Lower leg skin (tissue), 4 donors: ENCODE measurements at regions not wholly inside any gene's neighbourhood (a gene's known extent, or its start where the extent isn't known, plus 50 kb on each side); places are given as distances from the start of the nearest gene placed in this dataset.

ENCODE experiments used
- DNase-seq, 2 donors: peaks; one replicate each; pipeline ENCODE4 v3.0.0-alpha.2; 2019; ENCODE audit warnings: low spot score in 2 of 2
- H3K4me3 ChIP-seq: fragments of 200-600 bp; sonication (generic); 2 replicates; pipeline ENCODE4 v1.5.1; 2017; ENCODE audit warnings: mild to moderate bottlenecking, low read depth; ENCODE audit not compliant: poor library complexity, severe bottlenecking
- CTCF ChIP-seq, 3 donors: fragments of 450-650 bp; IDR thresholded peaks; one replicate each; pipeline ENCODE4 v1.5.1; 2016; ENCODE audit warnings: antibody characterized with exemption in 3 of 3, mild to moderate bottlenecking in 3 of 3, moderate library complexity in 2 of 3
- POLR2A ChIP-seq, 2 donors: fragments of 450-650 bp; IDR thresholded peaks; one replicate each; pipeline ENCODE4 v1.6.1; 2016 to 2017; ENCODE audit warnings: antibody characterized with exemption in 2 of 2, mild to moderate bottlenecking in 1 of 2, moderate library complexity in 1 of 2
- whole genome bisulfite sequencing, 2 donors: methylation state at CpG; one replicate each; pipeline ENCODE4 v1.1.5; 2018; 5-methylcytosine and 5-hydroxymethylcytosine counted together
- intact Hi-C: fragments of 100-400 bp; cut with DNase I; formaldehyde crosslinking; loops from one replicate; pipeline ENCODE4 v1.15.0; 2023; ENCODE audit warnings: low total_unique reads

GRCh38 chr13:109372666-109373065 is 413.7 kb downstream of the IRS2 start:
- WGBS, 2 donors: 94 to 97% methylated on average over 6 of the region's 6 CpGs
- no peak overlapping the region for H3K4me3 ChIP-seq
- TF ChIP-seq CTCF (IDR thresholded peaks at IDR 0.05) (no peak), POLR2A (IDR thresholded peaks at IDR 0.05) (no peak)
- intact Hi-C loops: no loop called here
- DNase-seq: no peak

- no peak for TF ChIP-seq POLR2A (IDR thresholded peaks at IDR 0.05)
- no peak for TF ChIP-seq CTCF (IDR thresholded peaks at IDR 0.05)
- intact Hi-C loops: no loop called here
- WGBS, 2 donors: 73 to 77% methylated on average over 8 of the region's 8 CpGs
- H3K4me3 ChIP-seq: no peak overlapping the region
- no peak for DNase-seq
Measured at GRCh38 chr13:109371066-109371465, 415.3 kb downstream of the IRS2 start.

- no peak overlapping the region for H3K4me3 ChIP-seq
- intact Hi-C loops: no loop called here
- DNase-seq: no peak
- WGBS, 2 donors: 88% methylated on average over 10 of the region's 10 CpGs
- no peak for TF ChIP-seq CTCF (IDR thresholded peaks at IDR 0.05)
Measured at GRCh38 chr13:109370496-109370895, 415.9 kb downstream of the IRS2 start.

- DNase-seq: no peak
- intact Hi-C loops: no loop called here
- WGBS, 2 donors: 67 to 75% methylated on average over 14 of the region's 14 CpGs
- no peak overlapping the region for H3K4me3 ChIP-seq
- TF ChIP-seq POLR2A (IDR thresholded peaks at IDR 0.05) (no peak), CTCF (IDR thresholded peaks at IDR 0.05) (no peak)
Measured at GRCh38 chr13:109369353-109370052, 416.9 kb downstream of the IRS2 start.

GRCh38 chr13:109368230-109368629 is 418.2 kb downstream of the IRS2 start:
- 84 to 87% methylated on average over 4 of the region's 4 CpGs for WGBS, 2 donors
- H3K4me3 ChIP-seq: no peak overlapping the region
- no peak for DNase-seq
- TF ChIP-seq POLR2A (IDR thresholded peaks at IDR 0.05) (no peak), CTCF (IDR thresholded peaks at IDR 0.05) (no peak)
- intact Hi-C loops: no loop called here

GRCh38 chr13:109366525-109366924 is 419.9 kb downstream of the IRS2 start:
- no peak overlapping the region for H3K4me3 ChIP-seq
- DNase-seq: no peak
- TF ChIP-seq CTCF (IDR thresholded peaks at IDR 0.05) (no peak), POLR2A (IDR thresholded peaks at IDR 0.05) (no peak)
- 89 to 94% methylated on average over 2 of the region's 2 CpGs for WGBS, 2 donors
- intact Hi-C loops: no loop called here
